GM19239 (cell line): ENCODE measurements at regions not wholly inside any gene's neighbourhood (a gene's known extent, or its start where the extent isn't known, plus 50 kb on each side); places are given as distances from the start of the nearest gene placed in this dataset.

Source experiments
- DNase-seq: peaks from one replicate; pipeline ENCODE4 v3.0.0; 2011; ENCODE audit warnings: low spot score; ENCODE audit not compliant: insufficient read length
- FAIRE-seq: peaks from 2 replicates; lab custom pipeline; 2011; peaks lifted over from hg19 to GRCh38; lab: Jason Lieb, UNC

DNA sequence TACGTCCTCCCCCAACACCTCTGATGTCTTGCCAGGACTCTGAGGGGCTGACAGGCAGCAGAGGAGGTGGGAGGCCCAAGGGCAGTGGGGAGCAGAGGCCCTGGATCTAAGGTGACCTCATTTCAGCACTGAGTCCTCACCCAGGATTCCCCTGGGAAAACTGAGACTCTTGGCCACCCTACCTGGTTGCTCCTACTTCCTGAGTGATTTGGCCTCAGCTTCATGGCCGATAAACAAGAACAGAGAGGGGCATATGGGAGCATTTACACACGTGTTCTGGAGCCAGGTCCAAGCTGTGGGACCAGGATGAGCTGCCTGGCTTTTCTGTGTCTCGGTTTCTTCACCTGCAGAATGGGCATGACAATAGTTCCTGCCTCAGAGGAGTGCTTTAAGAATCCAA lies 133.8 kb downstream of the ANKRD60 start:
- FAIRE-seq = no peak
- no peak for DNase-seq

DNA sequence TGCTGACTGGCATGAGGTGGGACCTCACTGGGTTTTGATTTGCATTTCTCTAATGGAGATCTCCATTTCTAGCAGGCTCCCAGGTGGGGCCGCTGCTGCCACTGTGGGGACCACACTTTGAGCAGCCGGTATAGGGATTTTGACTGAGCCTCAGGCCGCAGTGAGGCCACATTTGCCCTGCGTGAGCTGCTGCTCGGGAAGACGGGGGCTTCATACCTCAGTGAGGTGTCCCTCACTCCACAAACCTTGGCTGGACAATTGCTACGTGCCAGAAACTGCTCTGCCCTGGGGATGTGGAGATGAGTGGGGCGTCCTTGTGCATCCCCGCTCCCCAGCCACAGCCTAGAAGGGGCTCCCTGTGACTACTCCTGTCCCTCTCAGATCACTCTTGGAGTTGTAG lies 134.3 kb downstream of the ANKRD60 start:
- FAIRE-seq (no peak), DNase-seq (no peak)

- no peak for FAIRE-seq
These were observed 135.6 kb downstream of the ANKRD60 start for GRCh38 chr20:58092871-58093270.

GRCh38 chr20:58092353-58092752 lies 136.1 kb downstream of the ANKRD60 start:
- no peak for DNase-seq
- FAIRE-seq = no peak

More at GRCh38 chr20:58092871-58093270, 135.6 kb downstream of the ANKRD60 start:
- no peak for DNase-seq

- no peak for FAIRE-seq
- no peak for DNase-seq
These were observed 136.6 kb downstream of the ANKRD60 start for GRCh38 chr20:58091810-58092209.

DNA sequence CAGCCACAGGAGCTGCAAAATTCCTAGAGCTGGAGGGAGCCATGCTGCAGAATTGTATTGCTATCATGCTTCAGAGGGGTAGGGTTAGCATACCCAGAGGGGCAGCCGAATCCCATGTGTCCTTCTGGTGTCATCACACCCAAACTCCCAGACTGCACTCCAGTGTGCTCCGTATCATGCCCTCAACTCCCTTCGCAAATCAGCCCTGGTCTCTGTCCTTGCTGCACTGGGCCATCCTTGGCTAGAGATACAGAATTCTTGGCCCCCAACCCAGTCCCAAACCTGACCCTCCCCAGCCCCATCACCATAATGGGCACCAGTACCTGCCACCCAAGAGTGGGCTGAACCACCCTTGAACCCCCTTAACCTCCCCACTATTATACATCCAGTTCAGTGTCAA lies 138.3 kb downstream of the ANKRD60 start:
- DNase-seq (no peak), FAIRE-seq (no peak)

DNA sequence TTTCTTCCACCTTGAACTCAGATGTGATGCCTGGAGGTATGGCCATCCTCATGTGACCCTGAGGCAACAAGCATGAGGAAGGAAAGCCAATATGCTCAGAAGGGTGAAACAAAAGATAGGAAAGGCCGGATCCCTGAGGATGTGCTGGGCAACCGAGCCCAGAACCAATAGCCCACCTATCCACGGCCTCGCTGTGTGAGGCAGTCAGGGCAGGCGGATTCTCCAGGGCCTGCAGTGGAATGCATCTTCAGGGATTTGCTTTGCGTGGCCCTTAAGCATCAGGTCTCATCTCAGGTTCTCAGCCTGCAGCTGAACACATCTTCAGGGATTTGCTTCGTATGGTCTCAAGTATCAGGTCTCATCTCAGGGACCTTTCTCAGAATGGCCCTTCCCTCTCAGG lies 139.8 kb downstream of the ANKRD60 start:
- FAIRE-seq (no peak), DNase-seq (no peak)

DNA sequence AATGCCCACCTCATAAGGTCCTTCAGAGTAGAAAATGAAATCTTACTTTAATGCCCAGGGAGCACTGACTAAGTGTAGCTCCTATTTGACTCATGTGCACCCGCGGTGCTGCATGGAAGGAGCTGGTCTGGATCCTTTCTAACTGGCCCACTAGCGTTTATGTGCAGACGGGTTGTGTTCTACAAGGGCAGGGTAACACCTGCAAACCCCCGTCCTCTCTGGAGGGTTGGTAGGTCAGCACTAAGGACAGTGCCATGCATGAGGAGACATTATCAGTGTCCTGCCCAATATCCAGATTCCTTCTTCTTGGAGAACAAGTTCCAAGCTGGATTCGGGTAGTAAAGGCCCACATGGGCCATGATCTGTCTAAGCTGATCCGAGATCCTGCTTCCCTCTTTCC lies 140.3 kb downstream of the ANKRD60 start:
- no peak for FAIRE-seq
- DNase-seq = no peak

- FAIRE-seq = no peak
These were observed 140.9 kb downstream of the ANKRD60 start for GRCh38 chr20:58087562-58087858.

DNA sequence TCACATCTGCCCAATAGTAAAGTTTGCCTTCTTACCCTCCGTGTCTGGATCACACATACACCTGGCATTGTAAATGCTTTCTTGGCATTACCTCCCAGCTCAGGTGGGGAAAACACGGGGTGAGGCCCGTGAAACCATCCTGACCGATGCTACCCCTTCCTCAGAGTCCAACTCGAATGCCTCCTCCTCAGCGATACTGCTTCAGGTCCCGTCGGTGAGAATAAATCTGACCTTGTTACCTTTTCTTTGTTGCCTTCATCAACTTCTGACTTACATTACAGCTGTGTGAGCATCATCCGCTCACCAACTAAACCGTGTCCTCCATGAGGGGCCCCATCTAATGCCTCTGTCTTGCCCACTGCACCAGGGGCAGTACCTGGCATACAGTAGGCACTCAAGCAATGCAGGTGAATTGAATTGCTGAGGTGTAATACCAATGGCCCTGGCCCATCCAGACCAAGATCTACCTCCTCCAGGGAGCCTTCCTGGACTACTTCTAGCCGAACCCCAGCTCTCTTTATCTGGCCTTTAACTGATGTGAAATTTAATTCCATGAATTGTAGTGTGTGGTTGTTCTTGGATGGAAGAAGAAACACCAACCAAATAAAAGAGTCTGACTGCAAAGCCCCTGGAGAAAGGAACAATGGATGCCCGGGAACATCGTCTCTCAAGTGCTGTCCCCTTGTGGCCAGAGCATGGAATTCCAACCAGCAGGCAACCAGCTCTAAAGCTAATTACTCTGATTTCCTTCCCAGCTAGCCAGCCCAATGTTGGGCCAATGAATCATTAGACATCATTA lies 141.5 kb downstream of the ANKRD60 start:
- FAIRE-seq (no peak), DNase-seq (peak; percentile 22)

More at GRCh38 chr20:58087562-58087858, 140.9 kb downstream of the ANKRD60 start:
- no peak for DNase-seq

DNA sequence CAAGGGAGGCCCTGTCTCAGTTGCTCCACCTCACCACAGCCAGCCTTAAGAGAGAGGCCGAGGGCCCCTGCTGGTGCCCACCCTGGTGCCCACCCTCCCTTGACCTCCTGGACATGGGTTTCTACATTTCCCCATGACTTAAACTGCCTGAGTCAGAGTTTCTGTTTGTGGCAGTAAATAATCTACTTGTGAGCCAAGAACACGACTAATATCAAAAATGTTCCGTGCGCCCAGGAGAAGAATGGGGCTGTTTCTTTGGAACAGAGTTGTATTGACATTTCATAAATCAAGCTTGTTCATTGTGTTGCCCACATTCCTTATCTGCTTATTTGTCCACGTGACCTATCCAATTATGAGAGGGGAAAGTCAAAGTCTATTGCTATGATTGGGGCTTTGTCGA lies 143.5 kb downstream of the ANKRD60 start:
- DNase-seq = no peak
- FAIRE-seq = no peak

DNA sequence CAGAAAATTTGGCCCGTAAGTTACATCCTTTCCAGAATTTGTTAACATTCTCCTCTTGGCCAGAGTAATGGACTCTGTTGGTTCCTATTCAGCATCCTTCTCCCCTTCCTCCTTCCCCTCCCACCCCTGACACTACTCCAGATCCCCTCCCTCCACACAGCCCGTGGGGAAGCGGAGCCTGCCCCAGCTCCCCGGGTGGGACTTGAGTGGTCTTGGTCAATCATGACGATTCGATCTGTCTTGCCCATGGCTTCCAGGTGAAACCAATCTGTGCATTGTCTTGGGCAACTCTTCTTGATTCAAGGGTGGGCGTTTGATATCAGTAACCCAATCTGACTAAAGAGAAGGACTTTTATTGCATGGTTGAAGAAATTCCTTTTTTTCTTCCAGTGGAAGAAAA lies 143.9 kb downstream of the ANKRD60 start:
- DNase-seq = no peak
- FAIRE-seq = no peak

- FAIRE-seq (no peak), DNase-seq (no peak)
These were observed 146.6 kb downstream of the ANKRD60 start for GRCh38 chr20:58081846-58082245.

- DNase-seq (no peak), FAIRE-seq (no peak)
These were observed 149.5 kb downstream of the ANKRD60 start for GRCh38 chr20:58078741-58079522.

DNA sequence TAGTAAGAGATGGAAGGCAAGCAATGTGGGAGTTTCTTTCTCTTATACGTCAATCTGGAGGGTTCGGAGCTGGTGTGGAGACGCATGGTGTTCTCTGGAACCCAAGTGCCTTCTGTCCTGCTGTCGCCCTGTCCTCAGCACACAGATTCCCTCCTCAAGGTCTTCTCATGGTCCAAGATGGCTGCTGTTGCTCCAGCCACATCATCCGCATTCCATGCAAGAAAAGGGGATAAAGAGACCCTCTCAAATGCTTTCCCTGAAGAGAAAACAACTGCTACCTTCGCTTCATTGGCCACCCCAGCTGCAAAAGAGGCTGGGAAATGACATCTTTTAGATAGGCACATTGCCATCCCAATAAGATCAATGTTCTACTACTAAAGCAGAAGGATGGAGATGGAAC lies 151.2 kb downstream of the ANKRD60 start:
- DNase-seq = no peak
- no peak for FAIRE-seq

DNA sequence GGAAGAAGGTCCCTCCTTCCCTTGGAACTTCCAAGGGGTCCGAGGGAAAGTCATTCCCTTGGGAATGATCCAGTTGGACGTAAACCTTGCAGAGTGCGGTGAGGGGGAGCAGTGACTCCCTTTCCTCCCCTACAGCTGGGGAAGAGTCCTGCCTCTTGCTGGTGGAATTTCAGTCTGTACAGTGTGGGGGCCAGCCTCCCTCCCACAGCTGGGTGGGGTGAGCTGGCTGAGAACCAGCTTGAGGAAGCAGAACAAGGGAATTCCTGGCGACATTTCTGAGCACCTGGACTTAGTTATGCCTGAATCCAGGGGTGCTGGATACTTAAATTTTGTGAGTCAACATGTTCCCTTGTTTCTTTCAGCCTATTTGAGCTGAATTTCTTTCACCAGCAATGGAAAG lies 152.0 kb downstream of the ANKRD60 start:
- DNase-seq = no peak
- no peak for FAIRE-seq

DNA sequence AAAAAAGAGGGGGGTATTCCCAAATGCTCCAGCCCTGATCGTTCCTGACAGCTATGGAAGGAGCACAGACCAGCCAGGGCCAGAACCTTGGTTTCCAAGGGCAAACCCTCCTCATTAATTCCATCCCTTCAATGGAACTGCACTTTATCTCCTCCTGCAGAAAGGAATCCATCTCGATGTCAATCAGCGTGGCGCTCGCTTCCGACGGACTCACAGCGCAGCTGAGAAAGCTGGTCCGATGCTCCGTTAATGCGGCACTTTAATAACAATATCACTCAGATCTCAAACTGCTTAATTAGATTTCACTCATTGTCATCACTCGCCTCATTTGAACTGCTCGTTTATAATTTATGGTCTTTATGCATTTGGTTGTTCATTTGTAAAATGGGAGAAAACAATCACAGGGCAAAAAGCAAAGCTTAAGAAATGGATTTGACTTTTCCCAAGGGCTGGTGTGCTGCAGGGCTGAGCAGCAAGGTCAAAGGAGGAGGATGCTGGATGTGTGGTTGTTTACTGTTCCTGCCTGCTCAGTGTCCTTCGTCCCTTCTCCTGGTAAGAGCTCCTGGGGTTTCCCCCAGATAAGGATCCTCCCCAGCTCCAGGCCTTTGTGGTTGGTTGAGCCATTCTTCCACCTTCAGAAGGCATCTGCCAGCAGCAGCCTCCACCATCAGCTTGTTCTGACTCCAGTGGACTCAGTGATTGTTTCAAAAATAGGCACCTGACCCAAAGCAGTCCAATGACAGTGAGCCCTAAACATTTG lies 152.7 kb downstream of the ANKRD60 start:
- DNase-seq = no peak
- no peak for FAIRE-seq

DNA sequence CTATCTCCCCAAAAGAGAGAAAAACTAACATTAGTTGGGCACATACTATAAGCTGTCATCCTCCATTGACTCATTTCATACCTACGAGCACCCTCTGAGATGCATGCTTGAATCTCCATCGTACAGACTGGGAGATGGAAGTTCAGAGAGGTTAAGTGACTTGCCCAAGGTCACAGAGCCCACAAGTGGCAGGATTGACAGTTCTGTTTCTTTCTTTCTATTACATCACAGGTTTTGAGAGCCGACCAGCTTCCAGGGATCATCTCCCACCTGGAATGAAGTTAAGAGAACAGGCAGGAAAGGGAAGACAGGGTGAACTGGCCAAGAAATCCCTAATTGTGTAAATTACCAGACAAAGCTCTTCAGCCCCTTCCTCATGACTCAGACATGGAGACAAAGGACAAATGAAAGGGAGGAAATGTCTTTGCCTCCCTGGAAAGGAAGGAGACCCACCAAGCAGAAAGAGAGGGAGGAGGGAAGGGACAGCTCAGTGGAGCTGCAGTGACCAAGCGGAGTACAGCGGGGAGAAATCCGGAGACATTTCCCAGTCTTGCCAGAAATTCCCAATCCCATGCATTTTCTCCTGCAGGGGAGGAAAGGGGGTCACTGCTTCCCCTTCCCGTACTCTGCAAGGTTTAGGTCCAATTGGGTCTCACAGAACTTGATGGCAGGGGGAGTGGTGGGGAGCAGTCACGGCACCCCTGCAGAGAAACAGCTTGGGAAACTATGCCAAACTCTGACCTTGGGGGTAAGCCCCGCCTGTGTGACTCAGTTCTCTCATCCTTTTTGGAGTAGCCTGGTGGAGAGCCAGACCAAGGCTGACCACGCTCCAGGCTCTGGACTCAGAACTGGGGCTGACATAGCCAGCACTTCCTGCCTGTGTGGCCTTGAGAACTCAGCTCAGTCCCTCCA lies 154.3 kb downstream of the ANKRD60 start:
- DNase-seq (no peak), FAIRE-seq (no peak)

GRCh38 chr20:58072695-58073671 lies 155.5 kb downstream of the ANKRD60 start:
- no peak for DNase-seq
- FAIRE-seq = no peak
